H1 (cell line): ENCODE measurements at regions not wholly inside any gene's neighbourhood (a gene's known extent, or its start where the extent isn't known, plus 50 kb on each side); places are given as distances from the start of the nearest gene placed in this dataset.

Source experiments
- CTCF ChIA-PET: fragments of 300-600 bp; sonication (Branson Sonifier 250); formaldehyde crosslinking; loops from one replicate; lab custom pipeline; 2021; ENCODE audit not compliant: partially characterized antibody; lab: Charles Lee
- POLR2A ChIA-PET: fragments of 300-600 bp; sonication (Branson Sonifier 250); formaldehyde crosslinking; loops from one replicate; lab custom pipeline; 2021; ENCODE audit warnings: inconsistent platforms; ENCODE audit not compliant: partially characterized antibody; lab: Charles Lee
- DNase-seq, 2 experiments: peaks; one replicate each; pipeline versions ENCODE4 v3.0.0 to v3.0.0-alpha.2; 2010 to 2022; ENCODE audit warnings: low spot score in 2 of 2, low read depth in 1 of 2, mixed read lengths in 1 of 2
- FAIRE-seq: peaks from 2 replicates; lab custom pipeline; 2011; peaks lifted over from hg19 to GRCh38; lab: Jason Lieb, UNC
- H2AFZ ChIP-seq: 2 replicates; pipeline ENCODE4 v1.8.1; 2012; ENCODE audit warnings: low read length, inconsistent platforms
- H2AK5ac ChIP-seq: 2 replicates; pipeline ENCODE4 v1.6.1; 2013; ENCODE audit warnings: low read depth, low read length
- H2BK120ac ChIP-seq: replicated peaks from 2 replicates; pipeline ENCODE3; 2013; ENCODE audit warnings: low read depth, low read length, inconsistent platforms
- H2BK12ac ChIP-seq: 2 replicates; pipeline ENCODE4 v1.6.1; 2013; ENCODE audit warnings: low read depth, low read length
- H2BK15ac ChIP-seq: 2 replicates; pipeline ENCODE4 v1.6.1; 2013; ENCODE audit warnings: low read length
- H2BK20ac ChIP-seq: 2 replicates; pipeline ENCODE4 v1.6.1; 2013; ENCODE audit warnings: low read length
- H2BK5ac ChIP-seq: 2 replicates; pipeline ENCODE4 v1.6.1; 2013; ENCODE audit warnings: low read depth, low read length
- H3K14ac ChIP-seq: 2 replicates; pipeline ENCODE4 v1.6.1; 2013; ENCODE audit warnings: inconsistent platforms; ENCODE audit not compliant: insufficient read length
- H3K18ac ChIP-seq: 2 replicates; pipeline ENCODE4 v1.6.1; 2013; ENCODE audit warnings: low read length; ENCODE audit errors: extremely low read depth
- H3K23ac ChIP-seq: 2 replicates; pipeline ENCODE4 v1.6.1; 2013; ENCODE audit warnings: inconsistent platforms; ENCODE audit not compliant: insufficient read length
- H3K23me2 ChIP-seq: 2 replicates; pipeline ENCODE4 v1.6.1; 2013; ENCODE audit warnings: low read depth, low read length
- H3K27ac ChIP-seq: 2 replicates; pipeline ENCODE4 v1.6.1; 2011; ENCODE audit warnings: low read depth, low read length, inconsistent platforms
- H3K27me3 ChIP-seq, 4 experiments: replicated peaks in 1 of 4; 1 replicate in 1 of 4; 2 replicates in 3 of 4; pipeline versions ENCODE4 v1.6.1 to v1.8.1; 2011 to 2013; ENCODE audit warnings: low read length in 3 of 4, mild to moderate bottlenecking in 3 of 4, inconsistent platforms in 2 of 4, mixed read lengths in 2 of 4, moderate library complexity in 1 of 4; ENCODE audit not compliant: control insufficient read depth in 3 of 4, insufficient read depth in 3 of 4; ENCODE audit errors: extremely low read depth in 1 of 4
- H3K36me3 ChIP-seq, 4 experiments: 2 replicates each; pipeline versions ENCODE4 v1.6.1 to v1.8.1; 2011 to 2013; ENCODE audit warnings: mild to moderate bottlenecking in 4 of 4, low read length in 3 of 4, moderate library complexity in 2 of 4, control low read depth in 1 of 4, inconsistent platforms in 1 of 4; ENCODE audit not compliant: insufficient read depth in 4 of 4, control insufficient read depth in 2 of 4
- H3K4ac ChIP-seq: replicated peaks from 2 replicates; pipeline ENCODE3; 2013; ENCODE audit warnings: low read length, low read depth, mixed read lengths, inconsistent platforms; ENCODE audit not compliant: insufficient read length
- H3K4me1 ChIP-seq, 4 experiments: replicated peaks in 1 of 4; 1 replicate in 1 of 4; 2 replicates in 3 of 4; pipeline versions ENCODE4 v1.6.1 to v1.8.1; 2011 to 2013; ENCODE audit warnings: low read length in 3 of 4, inconsistent platforms in 2 of 4, mixed read lengths in 1 of 4; ENCODE audit not compliant: insufficient read depth in 4 of 4, control insufficient read depth in 3 of 4
- H3K4me2 ChIP-seq, 2 experiments: 2 replicates each; pipeline versions ENCODE4 v1.6.1 to v1.8.1; 2011 to 2013; ENCODE audit warnings: low read depth in 2 of 2, low read length in 2 of 2, control low read depth in 1 of 2, inconsistent platforms in 1 of 2, mild to moderate bottlenecking in 1 of 2; ENCODE audit not compliant: insufficient read depth in 1 of 2
- H3K4me3 ChIP-seq, 4 experiments: fragments of 200-600, 300-600 bp in 1 of 4; sonication (generic), shearing (Covaris generic), sonication (Bioruptor Twin) in 1 of 4; 2 replicates each; pipeline versions ENCODE4 v1.5.1 to v1.8.1; 2011 to 2016; ENCODE audit warnings: low read length in 4 of 4, low read depth in 3 of 4, control low read depth in 2 of 4, inconsistent platforms in 2 of 4, mild to moderate bottlenecking in 2 of 4, mixed read lengths in 1 of 4, moderate library complexity in 1 of 4; ENCODE audit not compliant: insufficient read depth in 2 of 4; ENCODE audit errors: extremely low read depth in 1 of 4
- H3K56ac ChIP-seq: replicated peaks from 2 replicates; pipeline ENCODE3; 2013; ENCODE audit warnings: low read depth, mild to moderate bottlenecking, mixed read lengths, low read length, inconsistent platforms; ENCODE audit not compliant: insufficient read length
- H3K79me1 ChIP-seq: 2 replicates; pipeline ENCODE4 v1.6.1; 2013; ENCODE audit warnings: low read depth, low read length, control low read depth
- H3K79me2 ChIP-seq, 2 experiments: 2 replicates each; pipeline versions ENCODE4 v1.6.1 to v1.8.1; 2012 to 2013; ENCODE audit warnings: low read length in 2 of 2, mild to moderate bottlenecking in 2 of 2, inconsistent platforms in 1 of 2; ENCODE audit not compliant: insufficient read depth in 2 of 2, control insufficient read depth in 1 of 2
- H3K9ac ChIP-seq, 4 experiments: replicated peaks in 1 of 4; 1 replicate in 1 of 4; 2 replicates in 3 of 4; pipeline versions ENCODE4 v1.6.1 to v1.8.1; 2011 to 2013; ENCODE audit warnings: low read depth in 3 of 4, low read length in 3 of 4, control low read depth in 2 of 4, mild to moderate bottlenecking in 2 of 4, moderate library complexity in 2 of 4, inconsistent platforms in 1 of 4; ENCODE audit errors: extremely low read depth in 1 of 4
- H3K9me3 ChIP-seq, 2 experiments: 2 replicates each; pipeline versions ENCODE4 v1.6.1 to v1.8.1; 2012 to 2013; ENCODE audit warnings: mild to moderate bottlenecking in 2 of 2, moderate library complexity in 2 of 2, control low read depth in 1 of 2, inconsistent platforms in 1 of 2, low read depth in 1 of 2, low read length in 1 of 2, mixed read lengths in 1 of 2; ENCODE audit not compliant: insufficient read depth in 2 of 2
- H4K20me1 ChIP-seq, 2 experiments: replicated peaks in 1 of 2; 2 replicates each; pipeline versions ENCODE3 to v1.8.1; 2011 to 2013; ENCODE audit warnings: inconsistent platforms in 2 of 2, low read length in 2 of 2, mild to moderate bottlenecking in 1 of 2; ENCODE audit not compliant: insufficient read depth in 2 of 2, control insufficient read depth in 1 of 2
- H4K5ac ChIP-seq: 2 replicates; pipeline ENCODE4 v1.6.1; 2013; ENCODE audit warnings: low read length, low read depth, mixed read lengths, inconsistent platforms; ENCODE audit not compliant: insufficient read length
- H4K8ac ChIP-seq: 2 replicates; pipeline ENCODE4 v1.8.0; 2013; ENCODE audit warnings: mild to moderate bottlenecking, moderate library complexity, low read length, inconsistent platforms; ENCODE audit not compliant: insufficient read depth; ENCODE audit errors: extremely low read depth
- H4K91ac ChIP-seq: replicated peaks from 2 replicates; pipeline ENCODE3; 2013; ENCODE audit warnings: low read length, mixed read lengths, inconsistent platforms; ENCODE audit not compliant: insufficient read length
- HDAC6 ChIP-seq: IDR thresholded peaks from one replicate; pipeline ENCODE4 v1.7.1; 2012; ENCODE audit warnings: low read depth, mild to moderate bottlenecking, inconsistent platforms, low read length, moderate library complexity
- NRF1 ChIP-seq: IDR thresholded peaks from 2 replicates; pipeline ENCODE4 v1.6.1; 2011; ENCODE audit warnings: mild to moderate bottlenecking, low read depth, low read length, improper control_type of control experiment
- SP2 ChIP-seq: IDR thresholded peaks from 2 replicates; pipeline ENCODE4 v1.6.1; 2012; ENCODE audit warnings: mild to moderate bottlenecking, low read length, inconsistent platforms
- SP4 ChIP-seq: IDR thresholded peaks from 2 replicates; pipeline ENCODE4 v1.6.1; 2012; ENCODE audit warnings: low read length, inconsistent platforms
- WGBS, 2 experiments: shearing (Covaris generic) in 1 of 2; methylation state at CpG; one replicate each; pipeline versions ENCODE4 v1.1.6 to v1.1.7; 2013 to 2015; ENCODE audit warnings: low lambda C conversion rate in 2 of 2, mixed read lengths in 2 of 2, inconsistent platforms in 1 of 2, low coverage in 1 of 2, missing lambda C conversion rate in 1 of 2; ENCODE audit not compliant: insufficient replicate concordance in 2 of 2, insufficient coverage in 1 of 2, insufficient read length in 1 of 2; ENCODE audit errors: extremely low coverage in 1 of 2, missing lambda C conversion rate in 1 of 2; 5-methylcytosine and 5-hydroxymethylcytosine counted together
- TF ChIP-seq, protein P1 (sequence below), 3 experiments: IDR thresholded peaks; 1 replicate in 2 of 3; 2 replicates in 1 of 3; pipeline versions ENCODE4 v1.5.1 to v1.6.1; 2011; ENCODE audit warnings: low read length in 3 of 3, mild to moderate bottlenecking in 3 of 3, inconsistent platforms in 2 of 3, low read depth in 1 of 3, moderate library complexity in 1 of 3; ENCODE audit not compliant: insufficient read depth in 1 of 3; ENCODE audit errors: control extremely low read depth in 1 of 3

GRCh38 chr15:69979783-69980182, 117.9 kb downstream of the TLE3 start:
- Histone ChIP-seq H2BK5ac (0 out of 2 replicates have a peak overlapping the region, but pooled peaks have one; percentile 10), H3K36me3 (no peaks in the 10 kb centered on the region), H3K27me3 (no peaks in the 10 kb centered on the region), H3K27ac (no peak overlapping the region), H3K9ac (no peak overlapping the region), H4K20me1 (no peaks in the 10 kb centered on the region), H3K4ac (no peak overlapping the region), H3K14ac (no peak overlapping the region), H3K4me1 (peaks cover 0 to 3% (median 1%) of the 10 kb centered on the region in 4 experiments; a peak in 3 of 7 replicates), H3K23ac (no peak overlapping the region), H4K8ac (no peak overlapping the region), H2AK5ac (no peak overlapping the region), H3K9me3 (no peaks in the 10 kb centered on the region), H3K79me2 (no peaks in the 10 kb centered on the region), H2BK20ac (no peak overlapping the region), H2BK120ac (no peak overlapping the region), H2AFZ (no peak overlapping the region), H3K4me3 (no peak overlapping the region), H2BK12ac (no peak overlapping the region), H3K79me1 (no peaks in the 10 kb centered on the region), H4K5ac (no peak overlapping the region), H3K4me2 (no peak overlapping the region), H2BK15ac (no peak overlapping the region), H3K23me2 (no peaks in the 10 kb centered on the region), H4K91ac (no peak overlapping the region), H3K56ac (no peak overlapping the region), H3K18ac (no peak overlapping the region)
- WGBS, 2 experiments, result 94% methylated on average over 8 of the region's 8 CpGs; no CpG with 5 or more reads in 1 of the 2 experiments
- CTCF ChIA-PET, result interaction anchor here (0.5 to 0.9 kb wide), 2 partner anchors 257 to 543 kb away, joined by 3 to 4 read pairs; no protein-coding TSS in a partner anchor
- POLR2A ChIA-PET, result interaction anchor here (0.7 kb wide), 1 partner anchor 37 kb away, joined by 3 read pairs; no protein-coding TSS in a partner anchor
- FAIRE-seq (no peak), DNase-seq (no peak)
- no peak for TF ChIP-seq SP2
- no peak for TF ChIP-seq HDAC6
- no peak for TF ChIP-seq NRF1
- no peak for TF ChIP-seq SP4
- TF ChIP-seq, protein P1, sequence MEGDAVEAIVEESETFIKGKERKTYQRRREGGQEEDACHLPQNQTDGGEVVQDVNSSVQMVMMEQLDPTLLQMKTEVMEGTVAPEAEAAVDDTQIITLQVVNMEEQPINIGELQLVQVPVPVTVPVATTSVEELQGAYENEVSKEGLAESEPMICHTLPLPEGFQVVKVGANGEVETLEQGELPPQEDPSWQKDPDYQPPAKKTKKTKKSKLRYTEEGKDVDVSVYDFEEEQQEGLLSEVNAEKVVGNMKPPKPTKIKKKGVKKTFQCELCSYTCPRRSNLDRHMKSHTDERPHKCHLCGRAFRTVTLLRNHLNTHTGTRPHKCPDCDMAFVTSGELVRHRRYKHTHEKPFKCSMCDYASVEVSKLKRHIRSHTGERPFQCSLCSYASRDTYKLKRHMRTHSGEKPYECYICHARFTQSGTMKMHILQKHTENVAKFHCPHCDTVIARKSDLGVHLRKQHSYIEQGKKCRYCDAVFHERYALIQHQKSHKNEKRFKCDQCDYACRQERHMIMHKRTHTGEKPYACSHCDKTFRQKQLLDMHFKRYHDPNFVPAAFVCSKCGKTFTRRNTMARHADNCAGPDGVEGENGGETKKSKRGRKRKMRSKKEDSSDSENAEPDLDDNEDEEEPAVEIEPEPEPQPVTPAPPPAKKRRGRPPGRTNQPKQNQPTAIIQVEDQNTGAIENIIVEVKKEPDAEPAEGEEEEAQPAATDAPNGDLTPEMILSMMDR (IDR thresholded peaks at IDR 0.05; ENCODE audit: control extremely low read depth in 1 of 3, insufficient read depth in 1 of 3, low read depth in 1 of 3, low read length in 3 of 3), result no peak
